Left colon (tissue), 2 donors: ENCODE measurements at regions not wholly inside any gene's neighbourhood (a gene's known extent, or its start where the extent isn't known, plus 50 kb on each side); places are given as distances from the start of the nearest gene placed in this dataset.

Experiments
- ATAC-seq: fragments of 200-7000 bp; cut with Tn5 transposase; one replicate; pipeline ENCODE4 v1.9.1; 2020; ENCODE audit warnings: mild to moderate bottlenecking, moderate library complexity
- DNase-seq, 2 donors: peaks; one replicate each; pipeline ENCODE4 v3.0.0-alpha.2; 2020
- intact Hi-C, 2 donors: fragments of 100-400 bp; cut with DNase I in 1 of 2; cut with micrococcal nuclease in 1 of 2; formaldehyde crosslinking; loops; one replicate each; pipeline versions ENCODE4 v1.11.2 to v1.14.0; 2022; cut with DNase I, micrococcal nuclease
- donor health status: DM: no; HTN: no; CAD: no.
- donor health status: DM: yes; HTN: yes; CAD: no.

GRCh38 chr5:60403343-60404006, 296.5 kb downstream of the DEPDC1B start:
- intact Hi-C loops, result no loop called here
- ATAC-seq, result no peak
- no peak for DNase-seq

- ATAC-seq (no peak), DNase-seq (no peak)
- intact Hi-C loops, result no loop called here
Observed at GRCh38 chr5:60402161-60402785, 297.7 kb downstream of the DEPDC1B start.

- ATAC-seq (no peak), DNase-seq (no peak)
- intact Hi-C loops, result no loop called here
Observed at GRCh38 chr5:60401526-60401925, 298.4 kb downstream of the DEPDC1B start.

- no peak for ATAC-seq
- intact Hi-C loops, result no loop called here
- no peak for DNase-seq
Observed at GRCh38 chr5:60399507-60399906, 300.5 kb downstream of the DEPDC1B start.

- intact Hi-C loops, result no loop called here
- DNase-seq (no peak), ATAC-seq (no peak)
Observed at GRCh38 chr5:60395712-60396329, 304.1 kb downstream of the DEPDC1B start.

GRCh38 chr5:60387051-60387440, 312.9 kb downstream of the DEPDC1B start:
- no peak for DNase-seq

GRCh38 chr5:60386436-60387050, 313.4 kb downstream of the DEPDC1B start:
- intact Hi-C loops, result no loop called here
- no peak for DNase-seq
- no peak for ATAC-seq

More at GRCh38 chr5:60387051-60387440, 312.9 kb downstream of the DEPDC1B start:
- intact Hi-C loops, result no loop called here
- ATAC-seq, result no peak

- intact Hi-C loops, result loop anchor here in 1 of 2 donors (5.0 kb wide), 1 partner anchor 570 kb away; no protein-coding TSS in a partner anchor
- DNase-seq (no peak), ATAC-seq (no peak)
Observed at GRCh38 chr5:60382716-60383115, 317.2 kb downstream of the DEPDC1B start.

GRCh38 chr5:60379907-60380306, 320.1 kb downstream of the DEPDC1B start:
- intact Hi-C loops, result loop anchor here in 1 of 2 donors (5.0 kb wide), 1 partner anchor 568 kb away; no protein-coding TSS in a partner anchor
- DNase-seq (no peak), ATAC-seq (no peak)

GRCh38 chr5:60377826-60378225, 322.1 kb downstream of the DEPDC1B start:
- DNase-seq (no peak), ATAC-seq (no peak)
- intact Hi-C loops, result no loop called here

- ATAC-seq (no peak), DNase-seq (no peak)
- intact Hi-C loops, result no loop called here
Observed at GRCh38 chr5:60376860-60377259, 323.1 kb downstream of the DEPDC1B start.

GRCh38 chr5:60374409-60374808, 325.6 kb downstream of the DEPDC1B start:
- intact Hi-C loops, result no loop called here
- ATAC-seq (no peak), DNase-seq (no peak)

- ATAC-seq (no peak), DNase-seq (no peak)
- intact Hi-C loops, result no loop called here
Observed at GRCh38 chr5:60372786-60373185, 327.2 kb downstream of the DEPDC1B start.

GRCh38 chr5:60371065-60371464, 328.9 kb downstream of the DEPDC1B start:
- ATAC-seq, result no peak
- DNase-seq, result no peak
- intact Hi-C loops, result no loop called here

- intact Hi-C loops, result no loop called here
- DNase-seq, result no peak
- ATAC-seq, result no peak
Observed at GRCh38 chr5:60370508-60370907, 329.5 kb downstream of the DEPDC1B start.

- intact Hi-C loops, result no loop called here
- ATAC-seq, result no peak
- no peak for DNase-seq
Observed at GRCh38 chr5:60369391-60369790, 330.6 kb downstream of the DEPDC1B start.

GRCh38 chr5:60368100-60368499, 331.9 kb downstream of the DEPDC1B start:
- no peak for DNase-seq
- ATAC-seq, result no peak
- intact Hi-C loops, result no loop called here

GRCh38 chr5:60366489-60366888, 333.5 kb downstream of the DEPDC1B start:
- intact Hi-C loops, result no loop called here
- DNase-seq, result no peak
- ATAC-seq, result no peak

- no peak for ATAC-seq
- intact Hi-C loops, result no loop called here
- DNase-seq, result no peak
Observed at GRCh38 chr5:60365001-60365400, 335.0 kb downstream of the DEPDC1B start.

- no peak for ATAC-seq
- intact Hi-C loops, result no loop called here
- DNase-seq, result no peak
Observed at GRCh38 chr5:60362158-60362557, 337.8 kb downstream of the DEPDC1B start.
